SU-DHL-6 (cell line): ENCODE measurements at regions not wholly inside any gene's neighbourhood (a gene's known extent, or its start where the extent isn't known, plus 50 kb on each side); places are given as distances from the start of the nearest gene placed in this dataset.

Source experiments
- H2AFZ ChIP-seq: fragments of 200-600 bp; sonication (generic); 2 replicates; pipeline ENCODE4 v1.6.1; 2014; ENCODE audit warnings: low read depth, mild to moderate bottlenecking, moderate library complexity, mixed read lengths, antibody characterized with exemption, low read length; ENCODE audit not compliant: severe bottlenecking
- H3F3A ChIP-seq: fragments of 200-600 bp; shearing (Covaris generic); 2 replicates; pipeline ENCODE4 v1.6.0; 2016; ENCODE audit warnings: antibody characterized with exemption, mild to moderate bottlenecking; ENCODE audit not compliant: insufficient read depth
- H3K27ac ChIP-seq: fragments of 200-600 bp; sonication (generic); 2 replicates; pipeline ENCODE4 v1.5.1; 2016; ENCODE audit warnings: low read depth, mild to moderate bottlenecking, low read length, moderate library complexity, mixed read lengths
- H3K27me3 ChIP-seq: fragments of 200-600 bp; sonication (generic), shearing (Covaris generic); 2 replicates; pipeline ENCODE4 v1.6.0; 2014; ENCODE audit warnings: mild to moderate bottlenecking, low read length
- H3K36me3 ChIP-seq: fragments of 200-600 bp; sonication (generic); 2 replicates; pipeline ENCODE4 v1.6.1; 2014; ENCODE audit warnings: mild to moderate bottlenecking, low read length, mixed read lengths
- H3K4me2 ChIP-seq: fragments of 300-600, 200-600 bp; shearing (Covaris generic), sonication (generic); 2 replicates; pipeline ENCODE4 v1.6.0; 2014; ENCODE audit warnings: low read length, low read depth, mild to moderate bottlenecking; ENCODE audit not compliant: poor library complexity, severe bottlenecking
- H3K4me3 ChIP-seq: fragments of 200-600 bp; sonication (generic); 2 replicates; pipeline ENCODE4 v1.5.1; 2014; ENCODE audit warnings: antibody characterized with exemption, low read length, mild to moderate bottlenecking, mixed read lengths; ENCODE audit not compliant: insufficient read depth, poor library complexity, severe bottlenecking
- H3K79me2 ChIP-seq: fragments of 200-600 bp; sonication (generic); 2 replicates; pipeline ENCODE4 v1.6.1; 2014; ENCODE audit warnings: mild to moderate bottlenecking, low read length, moderate library complexity; ENCODE audit not compliant: insufficient read depth
- H3K9ac ChIP-seq: fragments of 200-600 bp; sonication (generic); 2 replicates; pipeline ENCODE4 v1.7.0; 2014; ENCODE audit warnings: mild to moderate bottlenecking, low read length
- H3K9me2 ChIP-seq: fragments of 200-600 bp; sonication (generic); replicated peaks from 2 replicates; pipeline ENCODE4 v1.6.1; 2014; ENCODE audit warnings: low read length; ENCODE audit not compliant: insufficient read depth
- H3K9me3 ChIP-seq: fragments of 200-600 bp; sonication (generic); 2 replicates; pipeline ENCODE4 v1.6.1; 2014; ENCODE audit warnings: low read length, mixed read lengths; ENCODE audit not compliant: insufficient read depth
- H4K20me1 ChIP-seq: fragments of 200-600 bp; sonication (generic); 2 replicates; pipeline ENCODE4 v1.6.1; 2014; ENCODE audit warnings: low read depth, mild to moderate bottlenecking, antibody characterized with exemption, low read length, moderate library complexity, mixed read lengths
- EZH2phosphoT487 ChIP-seq: fragments of 200-600 bp; sonication (generic), shearing (Covaris generic); conservative IDR thresholded peaks from 2 replicates; pipeline ENCODE4 v1.6.1; 2018; ENCODE audit warnings: mild to moderate bottlenecking, antibody characterized with exemption, low read length, moderate library complexity, mixed read lengths
- TF ChIP-seq, protein P1 (sequence below): fragments of 200-600 bp; sonication (generic); IDR thresholded peaks from one replicate; pipeline ENCODE4 v1.5.1; 2017; ENCODE audit warnings: antibody characterized with exemption, mild to moderate bottlenecking, low read length, moderate library complexity; ENCODE audit not compliant: insufficient read depth, poor library complexity, severe bottlenecking

DNA sequence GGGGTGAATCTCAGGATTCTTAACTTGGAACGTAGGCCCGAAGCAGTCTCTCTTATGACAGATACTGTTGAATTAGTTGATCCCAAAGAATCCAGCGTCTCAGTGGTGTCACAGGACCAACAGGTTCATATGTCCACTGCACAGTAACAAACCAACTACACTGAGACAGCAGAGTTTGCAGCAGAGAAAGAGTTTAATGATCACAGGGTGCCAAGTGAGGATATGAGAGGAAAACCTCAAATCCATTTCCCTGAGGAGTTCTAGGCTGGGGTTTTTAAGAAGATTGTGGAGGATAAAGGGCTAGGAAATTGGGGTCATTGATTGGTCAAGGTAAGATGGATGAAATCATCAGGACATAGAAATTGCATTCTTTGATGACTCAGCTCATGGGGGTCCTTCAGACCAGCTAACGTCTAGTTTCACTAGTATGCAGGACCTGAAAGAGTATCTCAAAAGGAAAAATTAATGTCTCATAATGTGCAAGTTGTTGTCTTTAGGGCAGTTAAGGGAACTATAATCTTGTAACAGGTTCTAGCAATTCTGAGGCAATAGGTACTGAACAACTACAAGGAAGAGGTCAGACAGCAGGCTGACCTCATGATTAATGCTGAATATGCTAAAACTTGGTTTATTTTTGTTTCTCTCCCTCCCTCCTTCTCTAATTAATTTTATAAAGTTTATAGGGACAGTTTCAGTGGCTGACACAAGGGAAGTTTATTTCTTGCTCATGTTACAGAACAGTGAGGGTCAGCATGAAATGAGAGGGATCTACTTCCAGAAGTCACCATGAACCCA is 310.9 kb upstream of the NEBL start:
- H4K20me1 ChIP-seq: no peaks in the 10 kb centered on the region
- no peak for TF ChIP-seq EZH2phosphoT487
- TF ChIP-seq, protein P1, sequence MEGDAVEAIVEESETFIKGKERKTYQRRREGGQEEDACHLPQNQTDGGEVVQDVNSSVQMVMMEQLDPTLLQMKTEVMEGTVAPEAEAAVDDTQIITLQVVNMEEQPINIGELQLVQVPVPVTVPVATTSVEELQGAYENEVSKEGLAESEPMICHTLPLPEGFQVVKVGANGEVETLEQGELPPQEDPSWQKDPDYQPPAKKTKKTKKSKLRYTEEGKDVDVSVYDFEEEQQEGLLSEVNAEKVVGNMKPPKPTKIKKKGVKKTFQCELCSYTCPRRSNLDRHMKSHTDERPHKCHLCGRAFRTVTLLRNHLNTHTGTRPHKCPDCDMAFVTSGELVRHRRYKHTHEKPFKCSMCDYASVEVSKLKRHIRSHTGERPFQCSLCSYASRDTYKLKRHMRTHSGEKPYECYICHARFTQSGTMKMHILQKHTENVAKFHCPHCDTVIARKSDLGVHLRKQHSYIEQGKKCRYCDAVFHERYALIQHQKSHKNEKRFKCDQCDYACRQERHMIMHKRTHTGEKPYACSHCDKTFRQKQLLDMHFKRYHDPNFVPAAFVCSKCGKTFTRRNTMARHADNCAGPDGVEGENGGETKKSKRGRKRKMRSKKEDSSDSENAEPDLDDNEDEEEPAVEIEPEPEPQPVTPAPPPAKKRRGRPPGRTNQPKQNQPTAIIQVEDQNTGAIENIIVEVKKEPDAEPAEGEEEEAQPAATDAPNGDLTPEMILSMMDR: no peak
- H3K9me3 ChIP-seq: no peaks in the 10 kb centered on the region
- H3K4me3 ChIP-seq: no peak overlapping the region
- no peaks in the 10 kb centered on the region for H3K36me3 ChIP-seq
- no peak overlapping the region for H3K27ac ChIP-seq
- H3K79me2 ChIP-seq: no peaks in the 10 kb centered on the region
- H3K9ac ChIP-seq: no peak overlapping the region
- H3K9me2 ChIP-seq: no peaks in the 10 kb centered on the region; the same call in 1 of the 2 replicates
- no peaks in the 10 kb centered on the region for H3F3A ChIP-seq
- H3K27me3 ChIP-seq: no peaks in the 10 kb centered on the region
- no peak overlapping the region for H3K4me2 ChIP-seq
- no peak overlapping the region for H2AFZ ChIP-seq

DNA sequence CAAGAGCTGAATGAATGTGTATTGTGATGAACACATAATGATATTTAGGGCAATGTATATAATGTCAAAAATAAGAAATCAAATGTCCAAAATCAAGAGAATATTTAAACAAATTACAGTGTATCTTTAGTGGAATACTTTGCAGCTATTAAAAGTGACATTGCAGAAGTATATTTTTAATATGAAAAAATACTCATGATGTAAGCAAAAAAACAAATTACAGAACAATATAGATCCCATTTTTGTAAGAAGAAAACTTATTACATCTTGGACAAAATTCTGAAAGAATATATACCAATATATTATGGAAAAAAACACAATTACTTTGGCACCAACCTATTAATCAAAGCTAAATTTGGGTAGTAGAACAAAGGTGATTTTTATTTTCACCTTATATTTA is 308.2 kb upstream of the NEBL start:
- Histone ChIP-seq H3K27me3 (no peaks in the 10 kb centered on the region), H3F3A (no peaks in the 10 kb centered on the region), H3K4me2 (no peak overlapping the region), H3K79me2 (no peaks in the 10 kb centered on the region), H4K20me1 (no peaks in the 10 kb centered on the region), H3K4me3 (no peak overlapping the region), H3K9me2 (no peaks in the 10 kb centered on the region), H3K9ac (no peak overlapping the region), H3K36me3 (no peaks in the 10 kb centered on the region), H2AFZ (no peak overlapping the region), H3K9me3 (no peaks in the 10 kb centered on the region), H3K27ac (no peak overlapping the region)
- TF ChIP-seq, protein P1: no peak
- no peak for TF ChIP-seq EZH2phosphoT487

DNA sequence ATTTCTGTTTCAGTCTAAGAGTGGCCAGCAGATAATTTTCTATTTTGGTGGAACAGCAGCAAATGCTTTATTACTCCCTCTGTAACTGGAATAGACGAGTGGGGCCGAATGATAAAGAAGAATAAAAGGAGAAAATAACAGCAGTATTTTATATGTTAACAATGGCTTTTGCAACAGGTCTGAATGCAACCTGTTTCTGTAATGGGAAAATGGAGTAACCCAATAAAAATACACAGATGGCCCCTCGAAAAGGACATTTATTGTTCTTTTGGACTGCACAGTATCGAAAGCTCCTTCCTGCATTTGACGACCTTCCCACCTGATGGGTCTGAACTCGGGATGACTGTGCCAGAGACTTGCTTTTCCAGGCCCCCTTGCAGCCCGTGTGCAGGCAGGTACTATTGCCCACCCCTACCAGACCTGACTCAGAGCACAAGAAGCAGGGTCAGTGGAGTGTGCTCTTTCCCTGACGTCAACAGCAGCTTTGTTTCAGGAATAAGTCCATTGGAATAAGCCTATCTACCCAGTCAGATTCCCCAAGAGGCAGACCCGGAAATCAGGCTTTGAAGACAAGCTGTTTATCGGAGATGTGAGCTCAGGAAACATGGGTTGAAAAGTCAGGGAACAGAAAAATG is 306.5 kb upstream of the NEBL start:
- Histone ChIP-seq H4K20me1 (no peaks in the 10 kb centered on the region), H3K4me3 (no peak overlapping the region), H3K36me3 (no peaks in the 10 kb centered on the region), H3K9ac (no peak overlapping the region), H3K27ac (no peak overlapping the region), H3K9me2 (no peaks in the 10 kb centered on the region), H3F3A (no peaks in the 10 kb centered on the region), H3K27me3 (no peaks in the 10 kb centered on the region), H3K79me2 (no peaks in the 10 kb centered on the region), H3K9me3 (no peaks in the 10 kb centered on the region), H2AFZ (no peak overlapping the region), H3K4me2 (no peak overlapping the region)
- no peak for TF ChIP-seq EZH2phosphoT487
- TF ChIP-seq, protein P1: no peak
